Right lobe of liver (tissue), 4 donors: ENCODE measurements at regions not wholly inside any gene's neighbourhood (a gene's known extent, or its start where the extent isn't known, plus 50 kb on each side); places are given as distances from the start of the nearest gene placed in this dataset.

Experiments
- POLR2A ChIP-seq: fragments of 450-650 bp; IDR thresholded peaks from one replicate; pipeline ENCODE4 v1.6.1; 2017; ENCODE audit warnings: antibody characterized with exemption, mild to moderate bottlenecking
- TF ChIP-seq, protein P1 (sequence below), 4 donors: fragments of 200-600 bp in 3 of 4; fragments of 450-650 bp in 1 of 4; IDR thresholded peaks; one replicate each; pipeline versions ENCODE4 v1.5.1 to v1.8.0; 2016 to 2022; ENCODE audit warnings: antibody characterized with exemption in 4 of 4, mild to moderate bottlenecking in 2 of 4
- donor health status: DM: no; HTN: no; CAD: no.
- donor health status: DM: no; HTN: no; CAD: no.
- donor health status: DM: no; HTN: yes; CAD: no.

DNA sequence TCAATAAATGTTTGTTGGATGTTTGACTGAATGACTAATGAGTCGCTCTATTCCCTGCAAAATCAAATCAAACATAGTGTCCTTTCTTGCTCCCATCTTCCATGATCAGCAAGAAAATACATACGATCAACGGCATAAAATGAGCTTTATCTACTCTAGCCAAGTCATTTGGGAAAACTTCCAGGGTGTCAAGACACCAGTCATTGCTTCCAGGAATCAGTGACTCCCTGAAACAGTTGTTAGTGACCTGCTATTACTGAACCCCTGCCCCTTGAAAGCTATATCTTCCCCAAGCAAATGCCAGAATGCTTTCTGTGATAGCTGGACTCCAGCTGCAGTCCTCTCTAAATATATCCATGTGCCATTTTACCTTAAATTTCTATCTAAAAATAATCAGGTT, 169.5 kb upstream of the SSTR1 start:
- TF ChIP-seq, protein P1, sequence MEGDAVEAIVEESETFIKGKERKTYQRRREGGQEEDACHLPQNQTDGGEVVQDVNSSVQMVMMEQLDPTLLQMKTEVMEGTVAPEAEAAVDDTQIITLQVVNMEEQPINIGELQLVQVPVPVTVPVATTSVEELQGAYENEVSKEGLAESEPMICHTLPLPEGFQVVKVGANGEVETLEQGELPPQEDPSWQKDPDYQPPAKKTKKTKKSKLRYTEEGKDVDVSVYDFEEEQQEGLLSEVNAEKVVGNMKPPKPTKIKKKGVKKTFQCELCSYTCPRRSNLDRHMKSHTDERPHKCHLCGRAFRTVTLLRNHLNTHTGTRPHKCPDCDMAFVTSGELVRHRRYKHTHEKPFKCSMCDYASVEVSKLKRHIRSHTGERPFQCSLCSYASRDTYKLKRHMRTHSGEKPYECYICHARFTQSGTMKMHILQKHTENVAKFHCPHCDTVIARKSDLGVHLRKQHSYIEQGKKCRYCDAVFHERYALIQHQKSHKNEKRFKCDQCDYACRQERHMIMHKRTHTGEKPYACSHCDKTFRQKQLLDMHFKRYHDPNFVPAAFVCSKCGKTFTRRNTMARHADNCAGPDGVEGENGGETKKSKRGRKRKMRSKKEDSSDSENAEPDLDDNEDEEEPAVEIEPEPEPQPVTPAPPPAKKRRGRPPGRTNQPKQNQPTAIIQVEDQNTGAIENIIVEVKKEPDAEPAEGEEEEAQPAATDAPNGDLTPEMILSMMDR (IDR thresholded peaks at IDR 0.05): no peak
- TF ChIP-seq POLR2A: no peak
